ENCODE measurements at regions not wholly inside any gene's neighbourhood (a gene's known extent, or its start where the extent isn't known, plus 50 kb on each side); places are given as distances from the start of the nearest gene placed in this dataset.

DNA sequence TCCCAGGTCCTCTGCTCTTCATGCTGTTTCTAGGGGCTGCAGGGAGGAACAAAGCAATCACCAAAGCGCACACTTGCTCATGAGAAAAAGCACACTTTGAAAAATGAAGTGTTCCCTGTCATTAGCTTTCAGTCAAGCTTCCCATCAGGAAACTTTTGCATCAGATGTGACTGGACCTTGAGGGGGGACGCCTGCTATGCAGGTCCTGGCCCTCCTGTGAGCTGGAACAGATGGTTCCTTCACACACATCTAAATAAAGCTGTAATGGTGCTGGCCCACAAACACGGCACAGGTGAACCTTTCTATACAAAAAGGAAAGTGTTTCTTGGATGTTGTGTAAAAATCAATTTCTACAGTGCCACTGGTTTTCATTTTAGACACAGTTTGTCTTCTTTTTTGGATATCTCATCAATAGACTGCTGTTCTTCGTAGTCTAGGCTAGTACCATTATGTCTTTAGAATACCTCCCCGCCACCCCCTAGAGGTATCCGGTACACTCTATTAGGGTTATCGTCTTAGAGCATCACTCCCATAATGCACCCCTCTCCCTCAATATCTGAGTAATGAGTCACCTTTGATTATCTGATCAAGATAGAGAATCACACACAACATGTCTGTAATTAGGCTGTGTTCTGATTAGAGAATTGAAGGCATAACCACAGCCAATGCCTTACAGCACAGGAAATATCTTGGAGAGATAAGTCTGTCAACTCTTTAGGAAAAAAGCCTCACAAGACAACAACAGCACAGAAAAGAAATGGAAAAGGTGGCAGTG, 266.3 kb downstream of the TLR4 start:
- no peaks in the 10 kb centered on the region for H3K4me1 Mint-ChIP-seq
- H3K27ac Mint-ChIP-seq = no peak overlapping the region
- no peak for TF ChIP-seq MXD4 (CRISPR knock-in tag; IDR thresholded peaks at IDR 0.05; ENCODE audit: borderline replicate concordance)
- TF ChIP-seq, protein P1, sequence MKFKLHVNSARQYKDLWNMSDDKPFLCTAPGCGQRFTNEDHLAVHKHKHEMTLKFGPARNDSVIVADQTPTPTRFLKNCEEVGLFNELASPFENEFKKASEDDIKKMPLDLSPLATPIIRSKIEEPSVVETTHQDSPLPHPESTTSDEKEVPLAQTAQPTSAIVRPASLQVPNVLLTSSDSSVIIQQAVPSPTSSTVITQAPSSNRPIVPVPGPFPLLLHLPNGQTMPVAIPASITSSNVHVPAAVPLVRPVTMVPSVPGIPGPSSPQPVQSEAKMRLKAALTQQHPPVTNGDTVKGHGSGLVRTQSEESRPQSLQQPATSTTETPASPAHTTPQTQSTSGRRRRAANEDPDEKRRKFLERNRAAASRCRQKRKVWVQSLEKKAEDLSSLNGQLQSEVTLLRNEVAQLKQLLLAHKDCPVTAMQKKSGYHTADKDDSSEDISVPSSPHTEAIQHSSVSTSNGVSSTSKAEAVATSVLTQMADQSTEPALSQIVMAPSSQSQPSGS (CRISPR knock-in tag; IDR thresholded peaks at IDR 0.05; ENCODE audit: borderline replicate concordance, low read depth) = no peak
- TF ChIP-seq ETV6 (CRISPR knock-in tag; IDR thresholded peaks at IDR 0.05) = no peak
- no peak for TF ChIP-seq PREB (CRISPR knock-in tag; IDR thresholded peaks at IDR 0.05; ENCODE audit: borderline replicate concordance)
- no peak for TF ChIP-seq USF2 (CRISPR knock-in tag; IDR thresholded peaks at IDR 0.05)
- TF ChIP-seq ZBTB43 (CRISPR knock-in tag; IDR thresholded peaks at IDR 0.05) = no peak
- TF ChIP-seq, protein P2, sequence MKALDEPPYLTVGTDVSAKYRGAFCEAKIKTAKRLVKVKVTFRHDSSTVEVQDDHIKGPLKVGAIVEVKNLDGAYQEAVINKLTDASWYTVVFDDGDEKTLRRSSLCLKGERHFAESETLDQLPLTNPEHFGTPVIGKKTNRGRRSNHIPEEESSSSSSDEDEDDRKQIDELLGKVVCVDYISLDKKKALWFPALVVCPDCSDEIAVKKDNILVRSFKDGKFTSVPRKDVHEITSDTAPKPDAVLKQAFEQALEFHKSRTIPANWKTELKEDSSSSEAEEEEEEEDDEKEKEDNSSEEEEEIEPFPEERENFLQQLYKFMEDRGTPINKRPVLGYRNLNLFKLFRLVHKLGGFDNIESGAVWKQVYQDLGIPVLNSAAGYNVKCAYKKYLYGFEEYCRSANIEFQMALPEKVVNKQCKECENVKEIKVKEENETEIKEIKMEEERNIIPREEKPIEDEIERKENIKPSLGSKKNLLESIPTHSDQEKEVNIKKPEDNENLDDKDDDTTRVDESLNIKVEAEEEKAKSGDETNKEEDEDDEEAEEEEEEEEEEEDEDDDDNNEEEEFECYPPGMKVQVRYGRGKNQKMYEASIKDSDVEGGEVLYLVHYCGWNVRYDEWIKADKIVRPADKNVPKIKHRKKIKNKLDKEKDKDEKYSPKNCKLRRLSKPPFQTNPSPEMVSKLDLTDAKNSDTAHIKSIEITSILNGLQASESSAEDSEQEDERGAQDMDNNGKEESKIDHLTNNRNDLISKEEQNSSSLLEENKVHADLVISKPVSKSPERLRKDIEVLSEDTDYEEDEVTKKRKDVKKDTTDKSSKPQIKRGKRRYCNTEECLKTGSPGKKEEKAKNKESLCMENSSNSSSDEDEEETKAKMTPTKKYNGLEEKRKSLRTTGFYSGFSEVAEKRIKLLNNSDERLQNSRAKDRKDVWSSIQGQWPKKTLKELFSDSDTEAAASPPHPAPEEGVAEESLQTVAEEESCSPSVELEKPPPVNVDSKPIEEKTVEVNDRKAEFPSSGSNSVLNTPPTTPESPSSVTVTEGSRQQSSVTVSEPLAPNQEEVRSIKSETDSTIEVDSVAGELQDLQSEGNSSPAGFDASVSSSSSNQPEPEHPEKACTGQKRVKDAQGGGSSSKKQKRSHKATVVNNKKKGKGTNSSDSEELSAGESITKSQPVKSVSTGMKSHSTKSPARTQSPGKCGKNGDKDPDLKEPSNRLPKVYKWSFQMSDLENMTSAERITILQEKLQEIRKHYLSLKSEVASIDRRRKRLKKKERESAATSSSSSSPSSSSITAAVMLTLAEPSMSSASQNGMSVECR (CRISPR knock-in tag; IDR thresholded peaks at IDR 0.05; ENCODE audit: borderline replicate concordance) = no peak
- TF ChIP-seq, protein P3, sequence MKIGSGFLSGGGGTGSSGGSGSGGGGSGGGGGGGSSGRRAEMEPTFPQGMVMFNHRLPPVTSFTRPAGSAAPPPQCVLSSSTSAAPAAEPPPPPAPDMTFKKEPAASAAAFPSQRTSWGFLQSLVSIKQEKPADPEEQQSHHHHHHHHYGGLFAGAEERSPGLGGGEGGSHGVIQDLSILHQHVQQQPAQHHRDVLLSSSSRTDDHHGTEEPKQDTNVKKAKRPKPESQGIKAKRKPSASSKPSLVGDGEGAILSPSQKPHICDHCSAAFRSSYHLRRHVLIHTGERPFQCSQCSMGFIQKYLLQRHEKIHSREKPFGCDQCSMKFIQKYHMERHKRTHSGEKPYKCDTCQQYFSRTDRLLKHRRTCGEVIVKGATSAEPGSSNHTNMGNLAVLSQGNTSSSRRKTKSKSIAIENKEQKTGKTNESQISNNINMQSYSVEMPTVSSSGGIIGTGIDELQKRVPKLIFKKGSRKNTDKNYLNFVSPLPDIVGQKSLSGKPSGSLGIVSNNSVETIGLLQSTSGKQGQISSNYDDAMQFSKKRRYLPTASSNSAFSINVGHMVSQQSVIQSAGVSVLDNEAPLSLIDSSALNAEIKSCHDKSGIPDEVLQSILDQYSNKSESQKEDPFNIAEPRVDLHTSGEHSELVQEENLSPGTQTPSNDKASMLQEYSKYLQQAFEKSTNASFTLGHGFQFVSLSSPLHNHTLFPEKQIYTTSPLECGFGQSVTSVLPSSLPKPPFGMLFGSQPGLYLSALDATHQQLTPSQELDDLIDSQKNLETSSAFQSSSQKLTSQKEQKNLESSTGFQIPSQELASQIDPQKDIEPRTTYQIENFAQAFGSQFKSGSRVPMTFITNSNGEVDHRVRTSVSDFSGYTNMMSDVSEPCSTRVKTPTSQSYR (CRISPR knock-in tag; IDR thresholded peaks at IDR 0.05) = no peak
- no peak for TF ChIP-seq NR1H2 (CRISPR knock-in tag; IDR thresholded peaks at IDR 0.05)
- TF ChIP-seq ZNF121 (CRISPR knock-in tag; IDR thresholded peaks at IDR 0.05) = no peak
- no peak overlapping the region for H3K4me3 Mint-ChIP-seq
- DNase-seq (ENCODE audit: low spot score) = no peak
- CTCF ChIA-PET = no interaction called here
- H3K27me3 Mint-ChIP-seq (ENCODE audit: low read depth) = no peaks in the 10 kb centered on the region
- POLR2A ChIA-PET = no interaction called here
- no peak for ATAC-seq
- no peaks in the 10 kb centered on the region for H3K9me3 Mint-ChIP-seq
- no peaks in the 10 kb centered on the region for H3K36me3 Mint-ChIP-seq

DNA sequence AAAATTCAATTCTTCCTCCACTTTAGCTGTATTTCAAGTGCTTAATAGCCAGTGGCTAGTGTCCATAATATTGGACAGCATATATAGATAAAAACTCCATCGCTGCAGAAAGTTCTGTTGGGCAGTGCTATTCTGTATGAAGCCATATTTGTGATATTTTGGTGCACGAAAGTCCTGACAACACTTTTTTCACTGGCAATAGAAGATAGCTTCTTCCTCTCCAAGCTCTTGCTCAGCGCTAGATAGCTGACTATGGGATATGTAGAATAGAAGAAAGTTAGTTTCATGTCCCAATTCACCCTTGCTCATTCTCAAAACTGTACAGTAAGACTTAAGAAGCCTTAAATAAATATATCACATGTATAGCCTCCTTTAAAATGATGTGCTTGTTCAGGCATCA, 269.9 kb downstream of the TLR4 start:
- ATAC-seq = no peak
- Mint-ChIP-seq H3K9me3 (peaks cover 9% of the 10 kb centered on the region), H3K27ac (no peak overlapping the region), H3K36me3 (no peaks in the 10 kb centered on the region), H3K27me3 (ENCODE audit: low read depth) (no peaks in the 10 kb centered on the region; the same call in 1 of the 2 replicates), H3K4me3 (no peak overlapping the region), H3K4me1 (no peaks in the 10 kb centered on the region)
- POLR2A ChIA-PET = no interaction called here
- DNase-seq (ENCODE audit: low spot score) = no peak
- CTCF ChIA-PET = no interaction called here
- TF ChIP-seq USF1 (CRISPR knock-in tag; IDR thresholded peaks at IDR 0.05) = no peak
- TF ChIP-seq ERG (CRISPR knock-in tag; IDR thresholded peaks at IDR 0.05) = no peak
- TF ChIP-seq GRHL2 (CRISPR knock-in tag; IDR thresholded peaks at IDR 0.05; ENCODE audit: insufficient replicate concordance, severe bottlenecking) = no peak
- TF ChIP-seq GTF2I (CRISPR knock-in tag; conservative IDR thresholded peaks at IDR 0.05) = no peak
- TF ChIP-seq PREB (CRISPR knock-in tag; IDR thresholded peaks at IDR 0.05; ENCODE audit: borderline replicate concordance) = no peak
- TF ChIP-seq ESRRA (CRISPR knock-in tag; IDR thresholded peaks at IDR 0.05; ENCODE audit: borderline replicate concordance) = no peak
- TF ChIP-seq ELF4 (CRISPR knock-in tag; IDR thresholded peaks at IDR 0.05; ENCODE audit: low read depth) = no peak
- TF ChIP-seq RORB (CRISPR knock-in tag; IDR thresholded peaks at IDR 0.05) = no peak
- TF ChIP-seq ZNF138 (CRISPR knock-in tag; conservative IDR thresholded peaks at IDR 0.05) = no peak

All from WTC11 (cell line).